ENCODE measurements at regions not wholly inside any gene's neighbourhood (a gene's known extent, or its start where the extent isn't known, plus 50 kb on each side); places are given as distances from the start of the nearest gene placed in this dataset.

GRCh38 chr12:17334784-17335183, 728.8 kb upstream of the LMO3 start:
- Histone ChIP-seq H3K36me3 (ENCODE audit: control insufficient read depth, insufficient read depth, low read length) (no peaks in the 10 kb centered on the region), H3K4me3 (ENCODE audit: low read depth, low read length) (no peak overlapping the region), H3K27me3 (ENCODE audit: control insufficient read depth, insufficient read depth, low read length) (no peaks in the 10 kb centered on the region)
- DNase-seq (ENCODE audit: low read depth): no peak
- no peak for TF ChIP-seq CTCF (IDR thresholded peaks at IDR 0.05; ENCODE audit: insufficient read depth, low read length, poor library complexity, severe bottlenecking)

GRCh38 chr12:17333287-17333686, 727.3 kb upstream of the LMO3 start:
- Histone ChIP-seq H3K27me3 (ENCODE audit: control insufficient read depth, insufficient read depth, low read length) (no peaks in the 10 kb centered on the region), H3K36me3 (ENCODE audit: control insufficient read depth, insufficient read depth, low read length) (no peaks in the 10 kb centered on the region), H3K4me3 (ENCODE audit: low read depth, low read length) (no peak overlapping the region)
- peak; percentile 1 for DNase-seq (ENCODE audit: low read depth)
- TF ChIP-seq CTCF (IDR thresholded peaks at IDR 0.05; ENCODE audit: insufficient read depth, low read length, poor library complexity, severe bottlenecking): no peak

GRCh38 chr12:17326649-17327048, 720.7 kb upstream of the LMO3 start:
- DNase-seq (ENCODE audit: low read depth): no peak

GRCh38 chr12:17322090-17322489, 716.1 kb upstream of the LMO3 start:
- no peak for DNase-seq (ENCODE audit: low read depth)
- TF ChIP-seq CTCF (IDR thresholded peaks at IDR 0.05; ENCODE audit: insufficient read depth, low read length, poor library complexity, severe bottlenecking): no peak
- no peaks in the 10 kb centered on the region for H3K27me3 ChIP-seq (ENCODE audit: control insufficient read depth, insufficient read depth, low read length)

More at GRCh38 chr12:17326649-17327048, 720.7 kb upstream of the LMO3 start:
- no peaks in the 10 kb centered on the region for H3K36me3 ChIP-seq (ENCODE audit: control insufficient read depth, insufficient read depth, low read length)
- no peak overlapping the region for H3K4me3 ChIP-seq (ENCODE audit: low read depth, low read length)
- no peaks in the 10 kb centered on the region for H3K27me3 ChIP-seq (ENCODE audit: control insufficient read depth, insufficient read depth, low read length)
- no peak for TF ChIP-seq CTCF (IDR thresholded peaks at IDR 0.05; ENCODE audit: insufficient read depth, low read length, poor library complexity, severe bottlenecking)

GRCh38 chr12:17304503-17305347, 698.8 kb upstream of the LMO3 start:
- Histone ChIP-seq H3K4me3 (ENCODE audit: low read depth, low read length) (no peak overlapping the region), H3K36me3 (ENCODE audit: control insufficient read depth, insufficient read depth, low read length) (no peaks in the 10 kb centered on the region), H3K27me3 (ENCODE audit: control insufficient read depth, insufficient read depth, low read length) (no peaks in the 10 kb centered on the region)
- DNase-seq (ENCODE audit: low read depth): no peak
- TF ChIP-seq CTCF (IDR thresholded peaks at IDR 0.05; ENCODE audit: insufficient read depth, low read length, poor library complexity, severe bottlenecking): no peak

More at GRCh38 chr12:17322090-17322489, 716.1 kb upstream of the LMO3 start:
- Histone ChIP-seq H3K36me3 (ENCODE audit: control insufficient read depth, insufficient read depth, low read length) (no peaks in the 10 kb centered on the region), H3K4me3 (ENCODE audit: low read depth, low read length) (no peak overlapping the region)

GRCh38 chr12:17302001-17302400, 696.0 kb upstream of the LMO3 start:
- Histone ChIP-seq H3K27me3 (ENCODE audit: control insufficient read depth, insufficient read depth, low read length) (no peaks in the 10 kb centered on the region), H3K4me3 (ENCODE audit: low read depth, low read length) (no peak overlapping the region), H3K36me3 (ENCODE audit: control insufficient read depth, insufficient read depth, low read length) (no peaks in the 10 kb centered on the region)
- no peak for TF ChIP-seq CTCF (IDR thresholded peaks at IDR 0.05; ENCODE audit: insufficient read depth, low read length, poor library complexity, severe bottlenecking)
- DNase-seq (ENCODE audit: low read depth): no peak
